Hepatocyte (in vitro differentiated cells): ENCODE measurements at regions not wholly inside any gene's neighbourhood (a gene's known extent, or its start where the extent isn't known, plus 50 kb on each side); places are given as distances from the start of the nearest gene placed in this dataset.

Experiments used
- DNase-seq: peaks from one replicate; pipeline ENCODE4 v3.0.0-alpha.2; 2016; ENCODE audit warnings: low spot score
- H2AFZ ChIP-seq: fragments of 200-600 bp; sonication (generic); 2 replicates; pipeline ENCODE4 v1.6.0; 2016; ENCODE audit warnings: antibody characterized with exemption, mild to moderate bottlenecking
- H3K27ac ChIP-seq: fragments of 200-600 bp; sonication (generic); 2 replicates; pipeline ENCODE4 v1.5.1; 2016; ENCODE audit warnings: mild to moderate bottlenecking
- H3K27me3 ChIP-seq: fragments of 200-600 bp; sonication (generic); 2 replicates; pipeline ENCODE4 v1.6.1; 2016
- H3K36me3 ChIP-seq: fragments of 200-600 bp; sonication (generic); replicated peaks from 2 replicates; pipeline ENCODE4 v1.5.1; 2016; ENCODE audit warnings: low read depth; ENCODE audit not compliant: insufficient read depth
- H3K4me1 ChIP-seq: fragments of 200-600 bp; sonication (generic); 2 replicates; pipeline ENCODE4 v1.5.1; 2016; ENCODE audit warnings: mild to moderate bottlenecking, moderate library complexity; ENCODE audit not compliant: insufficient read depth
- H3K4me2 ChIP-seq: fragments of 200-600 bp; sonication (generic); 2 replicates; pipeline ENCODE4 v1.6.0; 2016
- H3K4me3 ChIP-seq: fragments of 200-600 bp; sonication (generic); 2 replicates; pipeline ENCODE4 v1.5.1; 2016; ENCODE audit warnings: mild to moderate bottlenecking
- H3K79me2 ChIP-seq: fragments of 200-600 bp; sonication (generic); 2 replicates; pipeline ENCODE4 v1.6.0; 2017; ENCODE audit warnings: mild to moderate bottlenecking
- H3K9me2 ChIP-seq: fragments of 200-600 bp; sonication (generic); replicated peaks from 2 replicates; pipeline ENCODE4 v1.6.0; 2017; ENCODE audit warnings: mild to moderate bottlenecking; ENCODE audit not compliant: insufficient read depth
- H3K9me3 ChIP-seq: fragments of 200-600 bp; sonication (generic); 2 replicates; pipeline ENCODE4 v1.5.1; 2016; ENCODE audit warnings: low read depth, mild to moderate bottlenecking
- H4K20me1 ChIP-seq: fragments of 200-600 bp; sonication (generic); 2 replicates; pipeline ENCODE4 v1.6.0; 2016; ENCODE audit warnings: mild to moderate bottlenecking; ENCODE audit not compliant: insufficient read depth, poor library complexity, severe bottlenecking
- EZH2 ChIP-seq: fragments of 200-600 bp; sonication (generic); IDR thresholded peaks from 2 replicates; pipeline ENCODE4 v1.6.1; 2016; ENCODE audit warnings: antibody characterized with exemption, mild to moderate bottlenecking, borderline replicate concordance
- EZH2phosphoT487 ChIP-seq: fragments of 200-600 bp; sonication (generic); IDR thresholded peaks from one replicate; pipeline ENCODE4 v1.6.1; 2018; ENCODE audit warnings: antibody characterized with exemption, mild to moderate bottlenecking, low read depth, moderate library complexity; ENCODE audit not compliant: unreplicated experiment, severe bottlenecking
- WGBS: methylation state at CpG from one replicate; pipeline ENCODE4 v1.1.6; 2016; ENCODE audit warnings: low lambda C conversion rate; ENCODE audit errors: missing lambda C conversion rate; 5-methylcytosine and 5-hydroxymethylcytosine counted together
- TF ChIP-seq, protein P1 (sequence below): fragments of 200-600 bp; sonication (generic); IDR thresholded peaks from 2 replicates; pipeline ENCODE4 v1.5.1; 2016; ENCODE audit warnings: antibody characterized with exemption, mild to moderate bottlenecking; ENCODE audit not compliant: poor library complexity

DNA sequence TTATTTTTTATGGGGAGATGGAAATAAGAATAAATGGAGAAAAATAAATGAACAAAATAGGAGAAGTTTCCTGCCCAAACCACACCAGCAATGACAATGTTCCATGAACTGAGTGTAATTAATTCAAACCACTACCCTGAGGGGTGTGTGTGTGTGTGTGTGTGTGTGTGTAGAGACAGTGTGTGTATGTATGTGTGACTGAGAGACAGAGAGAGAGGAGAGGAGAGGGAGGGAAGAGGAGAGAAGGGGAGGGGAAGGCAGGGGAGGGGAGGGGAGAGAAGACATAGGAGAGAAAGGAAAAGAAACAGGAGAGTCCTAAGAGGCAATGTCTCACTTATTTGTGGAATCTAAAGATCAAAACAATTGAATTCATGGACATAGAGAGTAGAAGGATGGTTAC lies 65.0 kb upstream of the POU2AF1 start:
- H2AFZ ChIP-seq: no peak overlapping the region
- H3K4me3 ChIP-seq: no peak overlapping the region
- H3K36me3 ChIP-seq: no peaks in the 10 kb centered on the region
- DNase-seq: no peak
- H3K4me2 ChIP-seq: no peak overlapping the region
- H3K79me2 ChIP-seq: no peaks in the 10 kb centered on the region
- no peaks in the 10 kb centered on the region for H3K27me3 ChIP-seq
- no peaks in the 10 kb centered on the region for H4K20me1 ChIP-seq
- H3K9me3 ChIP-seq: no peaks in the 10 kb centered on the region
- H3K4me1 ChIP-seq: no peaks in the 10 kb centered on the region
- no peak overlapping the region for H3K27ac ChIP-seq
- TF ChIP-seq, protein P1, sequence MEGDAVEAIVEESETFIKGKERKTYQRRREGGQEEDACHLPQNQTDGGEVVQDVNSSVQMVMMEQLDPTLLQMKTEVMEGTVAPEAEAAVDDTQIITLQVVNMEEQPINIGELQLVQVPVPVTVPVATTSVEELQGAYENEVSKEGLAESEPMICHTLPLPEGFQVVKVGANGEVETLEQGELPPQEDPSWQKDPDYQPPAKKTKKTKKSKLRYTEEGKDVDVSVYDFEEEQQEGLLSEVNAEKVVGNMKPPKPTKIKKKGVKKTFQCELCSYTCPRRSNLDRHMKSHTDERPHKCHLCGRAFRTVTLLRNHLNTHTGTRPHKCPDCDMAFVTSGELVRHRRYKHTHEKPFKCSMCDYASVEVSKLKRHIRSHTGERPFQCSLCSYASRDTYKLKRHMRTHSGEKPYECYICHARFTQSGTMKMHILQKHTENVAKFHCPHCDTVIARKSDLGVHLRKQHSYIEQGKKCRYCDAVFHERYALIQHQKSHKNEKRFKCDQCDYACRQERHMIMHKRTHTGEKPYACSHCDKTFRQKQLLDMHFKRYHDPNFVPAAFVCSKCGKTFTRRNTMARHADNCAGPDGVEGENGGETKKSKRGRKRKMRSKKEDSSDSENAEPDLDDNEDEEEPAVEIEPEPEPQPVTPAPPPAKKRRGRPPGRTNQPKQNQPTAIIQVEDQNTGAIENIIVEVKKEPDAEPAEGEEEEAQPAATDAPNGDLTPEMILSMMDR: no peak
- TF ChIP-seq EZH2phosphoT487 (no peak), EZH2 (no peak)
- H3K9me2 ChIP-seq: no peaks in the 10 kb centered on the region

DNA sequence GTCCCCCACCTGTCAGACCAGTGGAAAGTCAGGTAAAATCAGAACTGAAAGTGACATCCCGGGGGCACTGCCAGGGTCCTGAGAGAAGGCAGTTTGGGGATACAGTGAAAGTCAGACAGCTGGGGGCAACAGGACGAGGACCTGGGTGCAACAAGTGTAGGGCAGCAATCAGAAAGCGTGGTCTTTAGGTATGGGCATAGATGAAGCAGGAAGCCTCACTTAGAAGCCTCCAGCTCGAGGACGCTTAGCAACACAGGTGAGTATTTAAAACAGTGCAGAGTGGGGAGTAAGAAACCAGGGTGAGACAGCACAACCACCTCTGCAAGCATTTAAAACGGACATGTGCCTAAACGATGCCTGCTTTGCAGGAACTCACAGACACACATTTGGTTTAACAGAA lies 64.6 kb upstream of the POU2AF1 start:
- no peak overlapping the region for H3K4me2 ChIP-seq

DNA sequence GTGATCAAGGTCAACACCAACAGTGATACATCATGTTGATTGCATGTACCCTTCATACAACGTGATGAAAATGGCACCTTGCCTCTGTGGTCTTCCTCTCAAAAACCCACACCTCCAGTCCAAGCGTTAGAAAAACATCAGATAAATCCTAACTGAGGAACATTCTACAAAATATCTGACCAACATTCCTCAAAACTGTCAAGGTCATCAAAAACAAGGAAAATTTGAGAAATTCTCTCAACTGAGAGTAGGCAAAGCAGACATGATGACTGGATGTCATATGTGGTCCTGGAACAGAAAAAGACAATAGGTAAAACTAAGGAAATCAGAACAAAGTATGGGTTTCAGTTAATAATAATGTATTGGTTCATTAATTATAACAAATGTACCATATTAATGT lies 64.0 kb upstream of the POU2AF1 start:
- WGBS: 91% methylated on average over 2 of the region's 2 CpGs
- H3K9me2 ChIP-seq: no peaks in the 10 kb centered on the region
- no peak for DNase-seq
- H3K36me3 ChIP-seq: no peaks in the 10 kb centered on the region
- H3K27ac ChIP-seq: no peak overlapping the region
- H4K20me1 ChIP-seq: no peaks in the 10 kb centered on the region
- H3K4me2 ChIP-seq: no peak overlapping the region
- no peaks in the 10 kb centered on the region for H3K27me3 ChIP-seq
- no peaks in the 10 kb centered on the region for H3K79me2 ChIP-seq
- peaks cover 4% of the 10 kb centered on the region for H3K4me1 ChIP-seq
- no peak overlapping the region for H3K4me3 ChIP-seq
- no peak overlapping the region for H2AFZ ChIP-seq
- TF ChIP-seq EZH2: no peak
- TF ChIP-seq, protein P1: no peak
- TF ChIP-seq EZH2phosphoT487: no peak
- no peaks in the 10 kb centered on the region for H3K9me3 ChIP-seq

More for the DNA sequence above, 64.6 kb upstream of the POU2AF1 start:
- WGBS: 76% methylated on average over 7 of the region's 7 CpGs
- Histone ChIP-seq H2AFZ (no peak overlapping the region), H3K27me3 (no peaks in the 10 kb centered on the region), H4K20me1 (no peaks in the 10 kb centered on the region), H3K27ac (no peak overlapping the region), H3K9me2 (no peaks in the 10 kb centered on the region), H3K4me1 (no peaks in the 10 kb centered on the region), H3K9me3 (no peaks in the 10 kb centered on the region), H3K4me3 (no peak overlapping the region), H3K36me3 (no peaks in the 10 kb centered on the region), H3K79me2 (no peaks in the 10 kb centered on the region)
- DNase-seq: no peak
- TF ChIP-seq EZH2 (no peak), EZH2phosphoT487 (no peak)
- TF ChIP-seq, protein P1: no peak

DNA sequence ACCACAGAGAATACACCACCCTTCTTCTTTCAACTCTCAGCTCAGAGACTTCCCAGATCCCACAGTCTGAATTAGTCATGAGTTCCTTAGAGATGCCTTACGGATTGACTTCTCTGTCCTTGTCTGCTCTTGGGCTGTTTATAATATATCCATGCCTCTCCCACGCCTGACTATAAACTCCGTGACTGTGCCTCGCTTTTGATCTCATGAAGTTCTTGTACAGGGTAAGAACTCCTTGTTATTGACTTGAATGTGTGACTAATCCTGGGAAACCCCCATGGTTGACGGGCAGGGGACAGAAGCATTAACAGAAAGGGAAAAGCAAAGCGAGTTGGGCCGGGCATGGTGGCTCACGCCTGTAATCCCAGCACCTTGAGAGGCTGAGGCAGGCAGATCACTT lies 62.4 kb upstream of the POU2AF1 start:
- Histone ChIP-seq H3K4me2 (no peak overlapping the region), H2AFZ (no peak overlapping the region), H4K20me1 (no peaks in the 10 kb centered on the region), H3K36me3 (no peaks in the 10 kb centered on the region), H3K4me1 (peaks cover 4% of the 10 kb centered on the region), H3K9me3 (no peaks in the 10 kb centered on the region), H3K9me2 (no peaks in the 10 kb centered on the region), H3K79me2 (no peaks in the 10 kb centered on the region), H3K27ac (no peak overlapping the region), H3K4me3 (no peak overlapping the region), H3K27me3 (no peaks in the 10 kb centered on the region)
- WGBS: 65% methylated on average over 8 of the region's 8 CpGs
- TF ChIP-seq EZH2 (no peak), EZH2phosphoT487 (no peak)
- TF ChIP-seq, protein P1: no peak
- DNase-seq: peak; percentile 54
